Fibroblast of lung (primary cell): ENCODE measurements at regions not wholly inside any gene's neighbourhood (a gene's known extent, or its start where the extent isn't known, plus 50 kb on each side); places are given as distances from the start of the nearest gene placed in this dataset.

Experiments
- DNase-seq, 2 donors: peaks; one replicate each; pipeline versions ENCODE4 v3.0.0 to v3.0.0-alpha.2; 2010; ENCODE audit warnings: low read depth in 2 of 2
- H2AFZ ChIP-seq: 2 replicates; pipeline ENCODE4 v1.5.1; 2012; ENCODE audit warnings: low read length, control low read depth, inconsistent platforms
- H3K27ac ChIP-seq: 2 replicates; pipeline ENCODE4 v1.5.1; 2011; ENCODE audit warnings: low read length, control low read depth; ENCODE audit not compliant: insufficient read depth
- H3K27me3 ChIP-seq: 2 replicates; pipeline ENCODE4 v1.5.1; 2011; ENCODE audit warnings: mild to moderate bottlenecking, low read length; ENCODE audit not compliant: control insufficient read depth, insufficient read depth
- H3K36me3 ChIP-seq: 2 replicates; pipeline ENCODE4 v1.5.1; 2011; ENCODE audit warnings: low read length; ENCODE audit not compliant: control insufficient read depth, insufficient read depth
- H3K4me1 ChIP-seq: 2 replicates; pipeline ENCODE4 v1.5.1; 2011; ENCODE audit warnings: low read length; ENCODE audit not compliant: control insufficient read depth, insufficient read depth; ENCODE audit errors: extremely low read depth
- H3K4me2 ChIP-seq: 2 replicates; pipeline ENCODE4 v1.5.1; 2011; ENCODE audit warnings: low read length, control low read depth; ENCODE audit not compliant: insufficient read depth; ENCODE audit errors: extremely low read depth
- H3K4me3 ChIP-seq, 4 experiments: fragments of 200-600 bp in 1 of 4; sonication (generic) in 1 of 4; replicated peaks in 1 of 4; 2 replicates each; pipeline ENCODE4 v1.5.1; 2011 to 2016; ENCODE audit warnings: low read length in 4 of 4, low read depth in 3 of 4, mild to moderate bottlenecking in 3 of 4, control low read depth in 2 of 4, inconsistent platforms in 1 of 4, mixed read lengths in 1 of 4; ENCODE audit not compliant: insufficient read depth in 1 of 4; ENCODE audit errors: control extremely low read depth in 1 of 4
- H3K79me2 ChIP-seq: 2 replicates; pipeline ENCODE4 v1.5.1; 2012; ENCODE audit warnings: mild to moderate bottlenecking, low read length, inconsistent platforms; ENCODE audit not compliant: control insufficient read depth, insufficient read depth
- H3K9ac ChIP-seq: 2 replicates; pipeline ENCODE4 v1.5.1; 2011; ENCODE audit warnings: mild to moderate bottlenecking, low read length, control low read depth; ENCODE audit not compliant: insufficient read depth
- H3K9me3 ChIP-seq: 2 replicates; pipeline ENCODE4 v1.5.1; 2012; ENCODE audit warnings: low read depth, low read length; ENCODE audit not compliant: control insufficient read depth, insufficient read depth
- H4K20me1 ChIP-seq: 2 replicates; pipeline ENCODE4 v1.5.1; 2011; ENCODE audit warnings: low read length; ENCODE audit not compliant: control insufficient read depth, insufficient read depth; ENCODE audit errors: extremely low read depth
- CTCF ChIP-seq, 2 donors: IDR thresholded peaks in 1 of 2; conservative IDR thresholded peaks in 1 of 2; 1 replicate in 1 of 2; 2 replicates in 1 of 2; pipeline ENCODE4 v1.5.1; 2011 to 2012; ENCODE audit warnings: low read length in 2 of 2, control low read depth in 1 of 2, inconsistent platforms in 1 of 2, low read depth in 1 of 2, mild to moderate bottlenecking in 1 of 2
- EZH2 ChIP-seq: IDR thresholded peaks from 2 replicates; pipeline ENCODE4 v1.5.1; 2012; ENCODE audit warnings: low read length, control low read depth, mild to moderate bottlenecking; ENCODE audit errors: missing control alignments

DNA sequence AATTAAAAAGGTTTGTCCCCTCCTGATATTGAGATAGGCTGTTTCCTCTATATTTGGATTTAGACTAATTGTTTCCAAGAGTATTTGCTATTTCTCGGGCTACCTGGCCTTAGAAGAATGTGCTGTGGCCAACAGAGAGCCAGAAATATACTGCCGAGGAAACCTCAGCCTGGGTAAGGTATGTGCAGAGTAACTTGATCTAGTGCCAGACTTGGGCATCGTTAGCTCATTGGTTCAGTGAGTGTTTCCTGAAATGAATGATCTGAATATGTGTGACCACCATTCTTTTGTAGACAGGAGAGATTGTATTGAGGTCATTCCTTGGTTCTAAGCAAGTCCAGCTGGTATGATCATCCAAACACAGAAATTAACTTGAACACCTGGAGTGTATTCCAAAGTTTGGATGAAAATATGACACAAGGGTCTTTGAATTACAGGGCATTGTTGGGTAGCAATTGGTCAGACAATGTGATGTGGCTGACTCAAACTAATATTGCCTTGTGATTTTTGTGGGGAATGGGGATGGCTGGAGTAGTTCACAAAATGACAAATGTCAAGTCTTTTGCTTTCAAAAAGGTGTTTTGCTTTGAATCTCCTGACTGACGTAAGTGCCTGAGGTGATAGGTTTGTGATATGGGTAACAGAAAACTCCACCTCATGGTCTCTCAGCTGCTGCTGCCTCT, 100.2 kb upstream of the CXCL13 start:
- H3K79me2 ChIP-seq: no peaks in the 10 kb centered on the region
- TF ChIP-seq EZH2: no peak
- no peak overlapping the region for H3K9ac ChIP-seq
- no peaks in the 10 kb centered on the region for H4K20me1 ChIP-seq
- H3K27me3 ChIP-seq: no peaks in the 10 kb centered on the region
- H2AFZ ChIP-seq: no peak overlapping the region
- no peak for DNase-seq
- H3K4me1 ChIP-seq: no peaks in the 10 kb centered on the region
- no peak overlapping the region for H3K27ac ChIP-seq
- no peak overlapping the region for H3K4me2 ChIP-seq
- no peak overlapping the region for H3K4me3 ChIP-seq
- H3K36me3 ChIP-seq: no peaks in the 10 kb centered on the region
- H3K9me3 ChIP-seq: no peaks in the 10 kb centered on the region

- Histone ChIP-seq H3K27me3 (no peaks in the 10 kb centered on the region), H2AFZ (no peak overlapping the region), H3K27ac (no peak overlapping the region), H4K20me1 (no peaks in the 10 kb centered on the region), H3K9me3 (no peaks in the 10 kb centered on the region), H3K79me2 (no peaks in the 10 kb centered on the region), H3K9ac (no peak overlapping the region), H3K4me1 (no peaks in the 10 kb centered on the region), H3K36me3 (no peaks in the 10 kb centered on the region), H3K4me2 (no peak overlapping the region), H3K4me3 (no peak overlapping the region)
- DNase-seq: no peak
- TF ChIP-seq CTCF (conservative IDR thresholded peaks at IDR 0.05 in 1 of 2, IDR thresholded peaks at IDR 0.05 in 1 of 2; ENCODE audit: low read depth in 1 of 2, low read length in 2 of 2) (no peak), EZH2 (no peak)
Observed at GRCh38 chr4:77505958-77506319, 99.7 kb upstream of the CXCL13 start.

GRCh38 chr4:77510367-77510766, 95.3 kb upstream of the CXCL13 start:
- Histone ChIP-seq H4K20me1 (no peaks in the 10 kb centered on the region), H3K9me3 (no peaks in the 10 kb centered on the region), H3K4me2 (no peak overlapping the region), H3K36me3 (no peaks in the 10 kb centered on the region), H3K4me1 (no peaks in the 10 kb centered on the region), H3K9ac (no peak overlapping the region), H3K27me3 (no peaks in the 10 kb centered on the region), H2AFZ (no peak overlapping the region), H3K4me3 (no peak overlapping the region), H3K27ac (no peak overlapping the region), H3K79me2 (no peaks in the 10 kb centered on the region)
- TF ChIP-seq EZH2: no peak
- no peak for TF ChIP-seq CTCF (conservative IDR thresholded peaks at IDR 0.05 in 1 of 2, IDR thresholded peaks at IDR 0.05 in 1 of 2; ENCODE audit: low read depth in 1 of 2, low read length in 2 of 2)
- DNase-seq: no peak
